ENCODE measurements at regions not wholly inside any gene's neighbourhood (a gene's known extent, or its start where the extent isn't known, plus 50 kb on each side); places are given as distances from the start of the nearest gene placed in this dataset.

GRCh38 chr6:139508576-139508975 is 134.1 kb upstream of the CITED2 start:
- no peaks in the 10 kb centered on the region for H3K4me1 ChIP-seq (replicated peaks; ENCODE audit: insufficient read depth)
- TF ChIP-seq EZH2 (IDR thresholded peaks at IDR 0.05; ENCODE audit: low read depth), result no peak
- TF ChIP-seq, protein P1, sequence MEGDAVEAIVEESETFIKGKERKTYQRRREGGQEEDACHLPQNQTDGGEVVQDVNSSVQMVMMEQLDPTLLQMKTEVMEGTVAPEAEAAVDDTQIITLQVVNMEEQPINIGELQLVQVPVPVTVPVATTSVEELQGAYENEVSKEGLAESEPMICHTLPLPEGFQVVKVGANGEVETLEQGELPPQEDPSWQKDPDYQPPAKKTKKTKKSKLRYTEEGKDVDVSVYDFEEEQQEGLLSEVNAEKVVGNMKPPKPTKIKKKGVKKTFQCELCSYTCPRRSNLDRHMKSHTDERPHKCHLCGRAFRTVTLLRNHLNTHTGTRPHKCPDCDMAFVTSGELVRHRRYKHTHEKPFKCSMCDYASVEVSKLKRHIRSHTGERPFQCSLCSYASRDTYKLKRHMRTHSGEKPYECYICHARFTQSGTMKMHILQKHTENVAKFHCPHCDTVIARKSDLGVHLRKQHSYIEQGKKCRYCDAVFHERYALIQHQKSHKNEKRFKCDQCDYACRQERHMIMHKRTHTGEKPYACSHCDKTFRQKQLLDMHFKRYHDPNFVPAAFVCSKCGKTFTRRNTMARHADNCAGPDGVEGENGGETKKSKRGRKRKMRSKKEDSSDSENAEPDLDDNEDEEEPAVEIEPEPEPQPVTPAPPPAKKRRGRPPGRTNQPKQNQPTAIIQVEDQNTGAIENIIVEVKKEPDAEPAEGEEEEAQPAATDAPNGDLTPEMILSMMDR (conservative IDR thresholded peaks at IDR 0.05), result no peak
- no peak overlapping the region for H3K27ac ChIP-seq
- intact Hi-C loops (cut with micrococcal nuclease; ENCODE audit: unreplicated experiment), result no loop called here
- no peaks in the 10 kb centered on the region for H4K20me1 ChIP-seq (ENCODE audit: insufficient read depth)
- H3K79me2 ChIP-seq (ENCODE audit: low read depth), result no peaks in the 10 kb centered on the region
- H3K9me2 ChIP-seq (ENCODE audit: insufficient read depth), result no peaks in the 10 kb centered on the region
- BruUV-seq (replicated peaks), result no TSS peak
- DNase-seq, result no peak
- no peaks in the 10 kb centered on the region for H3K9me3 ChIP-seq (ENCODE audit: insufficient read depth, low read depth)
- ChIA-PET POLR2A (ENCODE audit: unreplicated experiment) (no interaction called here), CTCF (no interaction called here)
- H3K36me3 ChIP-seq (ENCODE audit: low read depth), result no peaks in the 10 kb centered on the region
- no peak overlapping the region for H2AFZ ChIP-seq
- no peak overlapping the region for H3K4me3 ChIP-seq
- H3K4me2 ChIP-seq, result no peak overlapping the region
- H3K27me3 ChIP-seq (ENCODE audit: insufficient read depth, low read depth), result no peaks in the 10 kb centered on the region
- no peaks in the 10 kb centered on the region; the same call in 1 of the 2 replicates for H3F3A ChIP-seq (ENCODE audit: insufficient read depth, low read depth)

DNA sequence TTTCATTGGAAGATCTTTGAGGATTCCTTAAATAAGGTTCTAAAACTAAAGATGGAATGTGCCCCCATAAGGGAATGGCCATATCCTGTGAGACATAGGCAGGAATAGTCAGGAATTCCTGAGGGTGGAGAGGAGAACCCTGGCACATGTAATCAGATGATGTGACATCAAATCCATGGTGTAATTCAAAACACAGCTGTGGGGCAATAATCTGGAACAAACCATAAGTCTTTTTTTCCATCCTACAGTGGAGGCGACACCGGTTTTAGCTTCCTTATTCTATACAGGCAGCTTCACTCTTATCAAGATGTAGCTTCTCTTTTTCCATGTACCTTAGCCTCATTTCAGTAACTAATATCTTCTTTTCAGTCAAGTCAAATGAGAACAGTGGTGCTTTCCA is 133.6 kb upstream of the CITED2 start:
- no peak overlapping the region for H2AFZ ChIP-seq
- no peak overlapping the region for H3K4me2 ChIP-seq
- no peaks in the 10 kb centered on the region for H3K79me2 ChIP-seq (ENCODE audit: low read depth)
- ChIA-PET POLR2A (ENCODE audit: unreplicated experiment) (no interaction called here), CTCF (no interaction called here)
- intact Hi-C loops (cut with micrococcal nuclease; ENCODE audit: unreplicated experiment), result no loop called here
- H4K20me1 ChIP-seq (ENCODE audit: insufficient read depth), result no peaks in the 10 kb centered on the region
- H3K9me2 ChIP-seq (ENCODE audit: insufficient read depth), result no peaks in the 10 kb centered on the region
- H3K9me3 ChIP-seq (ENCODE audit: insufficient read depth, low read depth), result no peaks in the 10 kb centered on the region
- TF ChIP-seq, protein P1 (conservative IDR thresholded peaks at IDR 0.05), result no peak
- no peak for TF ChIP-seq EZH2 (IDR thresholded peaks at IDR 0.05; ENCODE audit: low read depth)
- no peak overlapping the region for H3K4me3 ChIP-seq
- DNase-seq, result no peak
- H3K36me3 ChIP-seq (ENCODE audit: low read depth), result no peaks in the 10 kb centered on the region
- no TSS peak for BruUV-seq (replicated peaks)
- no peaks in the 10 kb centered on the region for H3K27me3 ChIP-seq (ENCODE audit: insufficient read depth, low read depth)
- H3F3A ChIP-seq (ENCODE audit: insufficient read depth, low read depth), result no peaks in the 10 kb centered on the region; the same call in 1 of the 2 replicates
- H3K27ac ChIP-seq, result no peak overlapping the region
- H3K4me1 ChIP-seq (replicated peaks; ENCODE audit: insufficient read depth), result no peaks in the 10 kb centered on the region

- POLR2A ChIA-PET (ENCODE audit: unreplicated experiment), result no interaction called here
Observed at GRCh38 chr6:139500977-139501376, 126.5 kb upstream of the CITED2 start.

More at GRCh38 chr6:139500977-139501376, 126.5 kb upstream of the CITED2 start:
- no peaks in the 10 kb centered on the region for H4K20me1 ChIP-seq (ENCODE audit: insufficient read depth)
- H3F3A ChIP-seq (ENCODE audit: insufficient read depth, low read depth), result no peaks in the 10 kb centered on the region
- H3K27me3 ChIP-seq (ENCODE audit: insufficient read depth, low read depth), result no peaks in the 10 kb centered on the region
- DNase-seq, result no peak
- no peaks in the 10 kb centered on the region for H3K4me1 ChIP-seq (replicated peaks; ENCODE audit: insufficient read depth)
- TF ChIP-seq, protein P1 (conservative IDR thresholded peaks at IDR 0.05), result no peak
- H3K36me3 ChIP-seq (ENCODE audit: low read depth), result no peaks in the 10 kb centered on the region
- H2AFZ ChIP-seq, result no peak overlapping the region
- H3K79me2 ChIP-seq (ENCODE audit: low read depth), result no peaks in the 10 kb centered on the region
- no peak overlapping the region for H3K27ac ChIP-seq
- BruUV-seq (replicated peaks), result no TSS peak
- no peak overlapping the region for H3K4me2 ChIP-seq
- H3K9me3 ChIP-seq (ENCODE audit: insufficient read depth, low read depth), result peaks cover 10% of the 10 kb centered on the region; the same call in 1 of the 2 replicates
- no peak overlapping the region for H3K4me3 ChIP-seq
- CTCF ChIA-PET, result no interaction called here
- H3K9me2 ChIP-seq (ENCODE audit: insufficient read depth), result no peaks in the 10 kb centered on the region
- intact Hi-C loops (cut with micrococcal nuclease; ENCODE audit: unreplicated experiment), result no loop called here

All from PC-9 (cell line).